ENCODE measurements at regions not wholly inside any gene's neighbourhood (a gene's known extent, or its start where the extent isn't known, plus 50 kb on each side); places are given as distances from the start of the nearest gene placed in this dataset.

DNA sequence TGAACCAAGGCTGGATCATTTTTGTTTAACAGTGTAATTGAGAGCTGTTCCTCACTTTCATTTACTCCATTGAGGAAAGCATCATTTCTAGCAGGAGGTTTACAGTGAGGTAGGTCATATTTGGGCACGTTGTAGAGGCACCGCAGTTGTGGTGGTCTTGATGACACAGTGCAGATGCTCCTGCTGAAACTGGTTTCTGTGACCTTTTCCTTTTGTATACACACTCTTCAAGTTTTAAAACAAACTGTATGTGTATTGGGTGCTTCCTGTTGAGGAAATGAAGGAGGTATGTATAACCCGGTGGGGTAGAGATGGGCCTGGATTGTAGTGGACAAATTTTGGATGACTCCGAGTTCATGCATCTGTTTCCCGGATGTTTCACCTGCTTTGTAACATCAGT is 456.3 kb upstream of the RGS6 start:
- DNase-seq (ENCODE audit: low read depth), result no peak
- TF ChIP-seq, protein P1, sequence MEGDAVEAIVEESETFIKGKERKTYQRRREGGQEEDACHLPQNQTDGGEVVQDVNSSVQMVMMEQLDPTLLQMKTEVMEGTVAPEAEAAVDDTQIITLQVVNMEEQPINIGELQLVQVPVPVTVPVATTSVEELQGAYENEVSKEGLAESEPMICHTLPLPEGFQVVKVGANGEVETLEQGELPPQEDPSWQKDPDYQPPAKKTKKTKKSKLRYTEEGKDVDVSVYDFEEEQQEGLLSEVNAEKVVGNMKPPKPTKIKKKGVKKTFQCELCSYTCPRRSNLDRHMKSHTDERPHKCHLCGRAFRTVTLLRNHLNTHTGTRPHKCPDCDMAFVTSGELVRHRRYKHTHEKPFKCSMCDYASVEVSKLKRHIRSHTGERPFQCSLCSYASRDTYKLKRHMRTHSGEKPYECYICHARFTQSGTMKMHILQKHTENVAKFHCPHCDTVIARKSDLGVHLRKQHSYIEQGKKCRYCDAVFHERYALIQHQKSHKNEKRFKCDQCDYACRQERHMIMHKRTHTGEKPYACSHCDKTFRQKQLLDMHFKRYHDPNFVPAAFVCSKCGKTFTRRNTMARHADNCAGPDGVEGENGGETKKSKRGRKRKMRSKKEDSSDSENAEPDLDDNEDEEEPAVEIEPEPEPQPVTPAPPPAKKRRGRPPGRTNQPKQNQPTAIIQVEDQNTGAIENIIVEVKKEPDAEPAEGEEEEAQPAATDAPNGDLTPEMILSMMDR (conservative IDR thresholded peaks at IDR 0.05; ENCODE audit: control insufficient read depth, insufficient read depth, low read depth, low read length), result no peak
- H3K4me3 ChIP-seq (ENCODE audit: control insufficient read depth, low read depth, low read length), result no peak overlapping the region

DNA sequence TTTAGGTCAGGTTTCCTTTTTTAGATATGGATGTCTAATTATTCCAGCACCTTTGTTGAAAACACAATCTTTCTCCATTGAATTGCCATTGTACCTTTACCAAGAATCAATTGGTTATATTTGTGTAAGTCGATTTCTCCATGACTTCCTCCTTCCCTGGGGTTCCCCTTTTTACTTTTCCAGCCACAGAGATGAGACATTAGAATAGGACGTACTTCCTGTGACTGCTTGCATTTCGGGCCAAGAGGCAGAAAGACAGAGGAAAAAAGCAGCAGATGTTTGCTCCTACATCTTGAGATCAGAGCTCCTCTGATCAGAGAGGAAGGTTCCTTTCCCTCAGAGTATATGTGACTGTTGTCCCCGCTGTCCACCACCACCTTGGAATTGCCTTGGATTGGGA is 453.7 kb upstream of the RGS6 start:
- peak; percentile 71 for DNase-seq (ENCODE audit: low read depth)
- TF ChIP-seq, protein P1 (conservative IDR thresholded peaks at IDR 0.05; ENCODE audit: control insufficient read depth, insufficient read depth, low read depth, low read length), result no peak
- no peak overlapping the region for H3K4me3 ChIP-seq (ENCODE audit: control insufficient read depth, low read depth, low read length)

DNA sequence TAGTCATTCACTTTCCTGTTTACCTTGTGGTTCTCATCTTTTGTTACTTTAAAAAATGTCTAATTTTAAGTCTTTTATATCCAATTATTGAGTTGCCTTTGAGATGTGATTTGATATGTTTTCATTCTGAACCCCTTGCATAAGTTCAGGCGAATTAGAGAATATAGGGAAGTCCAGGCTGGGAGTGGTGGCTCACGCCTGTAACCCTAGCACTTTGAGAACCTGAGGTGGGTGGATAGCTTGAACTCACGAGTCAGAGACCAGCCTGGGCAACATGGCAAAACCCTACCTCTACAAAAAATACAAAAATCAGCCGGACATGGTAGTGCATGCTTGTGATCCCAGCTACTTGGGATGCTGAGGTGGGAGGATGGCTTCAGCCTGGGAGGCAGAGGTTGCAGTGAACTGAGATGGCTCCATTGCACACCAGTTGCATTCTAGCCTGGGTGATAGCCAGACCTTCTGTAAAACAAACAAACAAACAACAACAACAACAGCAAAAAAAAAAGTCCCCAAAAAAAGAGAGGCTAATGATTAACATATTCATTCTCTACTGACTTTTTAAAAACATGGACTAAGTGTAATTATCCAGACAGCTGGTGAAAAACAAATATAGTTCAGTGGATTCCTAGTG is 451.1 kb upstream of the RGS6 start:
- no peak for DNase-seq (ENCODE audit: low read depth)
- TF ChIP-seq, protein P1 (conservative IDR thresholded peaks at IDR 0.05; ENCODE audit: control insufficient read depth, insufficient read depth, low read depth, low read length), result no peak
- H3K4me3 ChIP-seq (ENCODE audit: control insufficient read depth, low read depth, low read length), result no peak overlapping the region

DNA sequence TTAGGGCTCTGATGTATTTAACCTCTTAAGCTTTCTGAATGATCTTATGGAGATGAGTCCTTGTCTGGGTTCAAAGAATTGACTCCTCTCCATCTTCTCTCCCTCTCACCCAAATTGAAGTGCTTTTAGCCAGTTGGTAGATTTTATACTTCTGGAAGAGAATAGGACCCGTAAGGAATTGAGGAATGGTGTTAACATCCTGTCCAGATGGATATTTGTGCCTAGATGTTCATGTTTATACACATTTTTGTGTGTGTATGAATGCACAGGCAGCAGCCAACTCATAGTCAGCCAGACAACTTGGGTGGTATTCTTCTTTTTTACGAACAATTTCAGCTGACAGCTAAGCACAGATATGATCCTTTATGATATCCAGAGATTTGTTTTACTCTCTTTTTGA is 449.6 kb upstream of the RGS6 start:
- H3K4me3 ChIP-seq (ENCODE audit: control insufficient read depth, low read depth, low read length), result no peak overlapping the region
- peak; percentile 40 for DNase-seq (ENCODE audit: low read depth)
- TF ChIP-seq, protein P1 (conservative IDR thresholded peaks at IDR 0.05; ENCODE audit: control insufficient read depth, insufficient read depth, low read depth, low read length), result no peak

DNA sequence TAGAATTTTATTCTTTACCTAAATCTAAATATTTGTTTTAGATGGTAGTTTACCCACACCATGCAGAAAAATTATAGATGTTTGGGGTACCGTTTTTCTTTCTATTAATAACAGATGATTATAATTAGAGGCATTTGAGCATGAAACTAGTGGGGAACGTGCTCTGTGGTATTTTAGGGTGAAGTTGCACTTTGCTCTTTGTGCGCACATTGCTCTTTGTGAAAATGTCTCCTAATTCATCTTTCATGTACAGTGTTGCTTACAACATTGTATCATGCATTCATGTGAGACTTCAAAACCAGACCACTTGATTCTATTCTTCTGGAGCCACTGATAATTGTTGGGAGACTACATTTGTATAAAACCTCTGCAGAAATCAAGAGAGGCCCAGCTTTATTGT is 449.1 kb upstream of the RGS6 start:
- TF ChIP-seq, protein P1 (conservative IDR thresholded peaks at IDR 0.05; ENCODE audit: control insufficient read depth, insufficient read depth, low read depth, low read length), result no peak
- H3K4me3 ChIP-seq (ENCODE audit: control insufficient read depth, low read depth, low read length), result no peak overlapping the region
- DNase-seq (ENCODE audit: low read depth), result no peak

DNA sequence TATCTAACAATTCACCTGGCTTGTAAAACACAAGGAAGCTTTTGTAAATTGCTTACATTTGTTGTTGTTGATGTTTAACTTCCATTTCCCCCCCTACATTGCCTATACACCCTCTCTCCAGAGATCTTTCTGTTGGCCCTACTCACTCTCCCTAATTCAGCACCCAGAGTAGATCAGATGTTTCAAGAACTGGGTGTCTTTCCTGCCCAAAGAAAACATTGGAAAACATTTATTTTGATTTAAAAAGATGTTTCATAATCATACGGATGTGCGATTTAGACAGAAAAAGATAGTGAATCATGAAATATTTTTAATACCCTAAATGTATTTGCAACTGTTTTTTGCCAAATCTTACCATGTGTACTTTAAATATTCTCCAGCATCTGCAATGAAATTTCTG is 446.4 kb upstream of the RGS6 start:
- TF ChIP-seq, protein P1 (conservative IDR thresholded peaks at IDR 0.05; ENCODE audit: control insufficient read depth, insufficient read depth, low read depth, low read length), result no peak
- no peak for DNase-seq (ENCODE audit: low read depth)
- no peak overlapping the region for H3K4me3 ChIP-seq (ENCODE audit: control insufficient read depth, low read depth, low read length)

DNA sequence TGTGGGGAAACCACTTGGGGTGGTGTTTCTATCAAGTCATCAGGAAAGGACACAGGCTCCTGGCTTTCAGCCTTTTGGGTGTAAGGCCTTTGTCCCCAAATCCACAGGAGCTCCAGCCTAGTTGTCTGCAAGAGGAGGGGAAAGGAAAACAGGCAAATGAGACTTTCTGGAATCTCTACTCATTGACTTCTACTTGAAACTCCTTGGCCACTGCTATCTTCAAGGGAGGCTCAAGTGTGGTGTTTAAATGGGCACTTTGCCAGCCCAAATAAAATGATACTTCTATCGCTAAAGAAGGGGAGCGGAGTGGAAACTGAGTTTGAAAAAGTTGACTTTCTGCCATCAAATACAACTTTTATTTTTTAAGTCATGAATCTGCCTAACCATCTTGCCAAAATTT is 445.9 kb upstream of the RGS6 start:
- no peak overlapping the region for H3K4me3 ChIP-seq (ENCODE audit: control insufficient read depth, low read depth, low read length)
- no peak for DNase-seq (ENCODE audit: low read depth)
- TF ChIP-seq, protein P1 (conservative IDR thresholded peaks at IDR 0.05; ENCODE audit: control insufficient read depth, insufficient read depth, low read depth, low read length), result no peak

All from fibroblast of mammary gland (primary cell).